ENCODE measurements at regions not wholly inside any gene's neighbourhood (a gene's known extent, or its start where the extent isn't known, plus 50 kb on each side); places are given as distances from the start of the nearest gene placed in this dataset.
"Not testable (repeated sequence)": the region's sequence is repeated elsewhere in the genome, so short reads cannot be mapped to it uniquely, and the experiment has no call there.

DNA sequence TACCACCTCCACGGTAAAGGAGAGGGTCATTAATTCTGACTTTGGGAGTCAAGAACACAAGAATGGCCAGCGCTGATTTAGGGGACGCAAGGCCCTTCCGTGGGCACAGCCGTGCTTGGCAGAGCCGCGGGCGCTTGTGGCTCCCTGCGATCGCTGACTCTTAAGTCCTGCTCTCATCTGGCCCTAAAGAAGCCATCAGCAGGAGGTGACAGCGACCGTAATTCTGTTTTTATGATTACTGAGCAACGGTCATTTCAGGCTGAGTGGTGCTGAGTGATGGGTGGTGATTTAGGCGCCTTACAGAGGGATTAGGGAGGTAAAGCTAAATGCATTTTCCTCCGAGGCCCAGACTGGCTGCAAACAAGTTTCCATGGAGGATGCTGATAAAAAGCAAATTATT, 364.6 kb upstream of the SULF2 start:
- DNase-seq (ENCODE audit: extremely low read depth, low read depth, low spot score) = no peak

GRCh38 chr20:48148916-48149672, 363.8 kb upstream of the SULF2 start:
- no peak for DNase-seq (ENCODE audit: extremely low read depth, low read depth, low spot score)

- DNase-seq (ENCODE audit: extremely low read depth, low read depth, low spot score) = no peak
These were observed 362.7 kb upstream of the SULF2 start for GRCh38 chr20:48148020-48148419.

DNA sequence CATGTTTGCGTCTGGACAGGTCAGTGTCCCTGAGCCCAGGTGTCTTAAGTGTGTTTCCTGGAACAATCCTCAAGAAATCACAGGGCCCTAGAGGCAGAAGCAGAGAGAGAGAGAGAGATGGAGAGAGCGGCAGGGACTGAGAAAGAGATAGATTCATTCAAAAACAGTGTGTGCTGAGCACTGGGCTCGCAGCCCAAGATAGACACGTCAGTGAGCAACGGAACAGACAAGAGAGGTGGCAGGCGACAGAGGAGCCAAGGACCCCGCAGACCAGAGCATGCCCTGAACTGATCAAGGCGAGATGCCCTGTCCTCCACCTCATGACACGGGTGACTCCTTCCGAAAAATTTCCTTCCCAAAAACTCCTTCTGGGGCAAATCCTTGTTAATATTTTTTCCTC, 362.0 kb upstream of the SULF2 start:
- DNase-seq (ENCODE audit: extremely low read depth, low read depth, low spot score) = no peak

DNA sequence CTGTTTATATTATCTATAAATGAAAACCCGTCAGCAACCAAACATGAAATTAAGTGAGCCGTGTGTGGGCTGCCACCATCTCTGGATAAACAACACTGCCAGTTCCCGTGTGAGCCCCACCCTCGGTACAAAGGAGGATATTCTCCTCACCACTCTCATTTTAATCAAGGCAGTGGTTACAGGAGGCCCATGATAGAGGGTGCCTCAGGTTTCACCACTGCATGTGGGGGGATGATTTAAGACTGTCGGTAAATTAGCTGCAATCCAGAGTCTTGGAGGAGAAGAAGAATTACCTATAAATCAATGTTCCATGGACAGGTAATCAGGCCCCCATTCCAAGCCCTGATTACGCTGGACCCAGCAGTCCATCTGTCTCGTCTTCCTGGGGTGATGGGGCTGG, 361.6 kb upstream of the SULF2 start:
- DNase-seq (ENCODE audit: extremely low read depth, low read depth, low spot score) = no peak

GRCh38 chr20:48146308-48146707, 361.0 kb upstream of the SULF2 start:
- DNase-seq (ENCODE audit: extremely low read depth, low read depth, low spot score) = no peak

- DNase-seq (ENCODE audit: extremely low read depth, low read depth, low spot score) = no peak
These were observed 358.3 kb upstream of the SULF2 start for GRCh38 chr20:48143435-48144081.

- DNase-seq (ENCODE audit: extremely low read depth, low read depth, low spot score) = no peak
These were observed 357.2 kb upstream of the SULF2 start for GRCh38 chr20:48142516-48142773.

DNA sequence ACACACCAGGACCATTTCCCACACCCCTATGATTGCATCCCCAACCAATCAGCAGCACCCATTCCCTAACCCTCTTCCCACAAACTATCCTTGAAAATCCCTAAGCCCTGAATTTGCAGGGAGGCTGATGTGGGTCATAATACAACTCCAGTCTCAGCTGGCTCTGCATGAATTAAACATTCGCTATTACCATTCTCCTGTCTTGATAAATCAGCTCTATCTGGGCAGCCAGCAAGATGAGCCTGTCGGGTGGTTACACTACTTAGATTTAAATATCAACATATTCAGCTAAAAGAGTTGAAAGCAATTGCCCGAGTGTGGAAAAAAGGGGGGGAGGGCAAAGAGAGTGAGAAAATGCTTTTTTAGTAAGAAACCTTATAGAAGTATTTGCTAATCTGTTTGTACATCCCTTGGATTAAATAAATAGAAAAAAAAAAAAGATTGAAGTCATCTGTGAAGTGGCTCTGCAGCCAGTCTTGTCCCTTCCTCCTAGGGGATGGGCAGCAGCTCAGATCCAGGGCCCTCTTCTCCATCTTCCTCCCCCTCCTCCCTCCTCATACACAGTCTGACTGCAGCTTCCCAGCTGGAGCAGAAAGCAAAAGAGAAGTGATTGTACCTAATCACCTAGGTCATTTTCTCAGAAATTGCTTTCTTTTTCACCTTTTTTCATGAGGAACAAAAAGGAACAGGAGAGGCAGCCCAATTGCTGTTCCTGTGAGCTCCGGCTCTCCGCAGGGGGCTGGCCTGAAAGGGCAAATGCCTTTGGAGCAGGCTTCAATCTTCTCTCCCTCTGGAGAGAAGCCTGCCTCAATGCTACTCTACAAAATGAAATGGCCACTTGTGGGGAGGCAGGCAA, 356.6 kb upstream of the SULF2 start:
- no peak for DNase-seq (ENCODE audit: extremely low read depth, low read depth, low spot score)

GRCh38 chr20:48139262-48140041, 354.2 kb upstream of the SULF2 start:
- no peak for DNase-seq (ENCODE audit: extremely low read depth, low read depth, low spot score)

DNA sequence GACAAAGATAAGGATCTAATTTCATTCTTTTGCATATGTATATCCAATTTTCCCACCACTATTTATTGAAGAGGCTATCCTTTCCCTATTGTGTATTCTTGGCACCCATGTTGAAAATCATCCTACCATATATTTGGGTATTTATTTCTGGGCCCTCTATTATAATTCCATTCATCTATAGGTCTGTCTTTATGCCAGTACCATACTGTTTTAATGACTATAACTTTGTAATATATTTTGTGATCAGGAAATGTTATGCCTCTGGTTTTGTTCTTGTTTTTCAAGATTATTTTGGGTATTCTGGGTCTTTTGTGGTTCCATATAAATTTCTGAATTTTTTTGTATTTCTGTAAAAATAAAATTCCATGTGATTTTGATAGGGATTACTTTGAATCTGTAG, 347.6 kb upstream of the SULF2 start:
- DNase-seq (ENCODE audit: extremely low read depth, low read depth, low spot score) = no peak

DNA sequence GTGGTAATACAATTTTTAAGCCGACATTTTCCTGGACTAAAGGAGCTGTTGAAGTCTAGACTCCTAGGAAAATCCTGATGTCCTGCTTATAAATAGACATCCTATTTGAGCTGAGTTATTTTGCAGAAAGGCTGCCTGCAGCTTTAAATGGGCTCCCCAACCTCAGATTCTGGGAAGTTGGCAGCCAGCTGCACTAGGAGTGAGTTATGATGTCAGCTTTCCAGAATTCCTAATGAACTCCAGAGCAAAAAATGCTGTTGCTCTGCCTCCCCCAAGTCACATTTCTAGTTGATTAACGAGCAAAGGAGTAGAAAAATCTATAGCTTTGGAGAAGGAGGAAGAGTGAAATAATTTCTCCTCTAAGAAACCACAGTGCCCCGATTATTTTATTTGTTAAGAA, 346.3 kb upstream of the SULF2 start:
- DNase-seq (ENCODE audit: extremely low read depth, low read depth, low spot score) = no peak

GRCh38 chr20:48129345-48129942, 344.2 kb upstream of the SULF2 start:
- no peak for DNase-seq (ENCODE audit: extremely low read depth, low read depth, low spot score)

DNA sequence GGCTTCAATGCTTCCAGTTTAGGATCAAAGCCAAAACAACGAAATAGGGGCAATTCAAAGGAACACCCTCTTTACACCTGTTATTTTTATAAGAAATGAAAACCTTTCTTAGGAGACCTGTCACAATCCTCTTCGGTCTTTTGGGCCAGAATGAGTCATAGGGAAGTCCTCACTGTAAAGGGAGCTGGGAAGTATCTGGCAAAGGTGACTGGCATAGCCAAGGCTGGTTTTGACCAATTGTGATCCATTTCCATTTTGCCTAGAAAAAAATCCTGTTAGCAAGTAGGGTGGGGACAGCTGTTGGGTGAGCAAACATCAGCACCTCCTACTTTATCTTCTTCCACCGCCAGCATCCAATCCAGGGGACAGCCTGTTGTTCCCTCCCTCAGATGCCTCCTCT, 343.2 kb upstream of the SULF2 start:
- no peak for DNase-seq (ENCODE audit: extremely low read depth, low read depth, low spot score)

- not testable (repeated sequence) for DNase-seq (ENCODE audit: extremely low read depth, low read depth, low spot score)
These were observed 342.7 kb upstream of the SULF2 start for GRCh38 chr20:48127964-48128363.

- DNase-seq (ENCODE audit: extremely low read depth, low read depth, low spot score) = not testable (repeated sequence)
These were observed 341.9 kb upstream of the SULF2 start for GRCh38 chr20:48127133-48127532.

- DNase-seq (ENCODE audit: extremely low read depth, low read depth, low spot score) = no peak
These were observed 341.0 kb upstream of the SULF2 start for GRCh38 chr20:48126227-48126740.

- no peak for DNase-seq (ENCODE audit: extremely low read depth, low read depth, low spot score)
These were observed 339.7 kb upstream of the SULF2 start for GRCh38 chr20:48124960-48125359.

GRCh38 chr20:48124181-48124782, 339.0 kb upstream of the SULF2 start:
- DNase-seq (ENCODE audit: extremely low read depth, low read depth, low spot score) = no peak

DNA sequence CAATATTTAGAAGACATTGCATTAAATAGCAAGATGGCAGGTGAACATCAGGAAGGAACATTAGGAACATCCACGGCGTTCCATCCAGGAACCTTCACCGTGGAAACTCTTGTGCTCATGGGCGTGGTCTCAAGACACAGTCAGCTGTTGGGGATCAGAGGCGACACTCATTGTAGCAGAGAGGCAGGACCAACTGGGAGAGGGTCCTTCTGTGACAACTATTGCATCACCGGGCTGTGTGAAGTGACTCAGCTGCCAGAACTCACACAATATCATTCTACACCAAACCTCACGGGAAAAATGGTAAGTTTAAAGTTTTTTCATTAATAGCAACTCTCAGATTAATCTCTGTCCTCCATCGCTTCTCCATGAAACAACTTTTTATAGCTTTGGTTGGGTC, 334.8 kb upstream of the SULF2 start:
- no peak for DNase-seq (ENCODE audit: extremely low read depth, low read depth, low spot score)

All from glomerular endothelial cell (primary cell).